Prostate gland (tissue), 2 donors: ENCODE measurements at regions not wholly inside any gene's neighbourhood (a gene's known extent, or its start where the extent isn't known, plus 50 kb on each side); places are given as distances from the start of the nearest gene placed in this dataset.

Source experiments
- CTCF ChIP-seq, 4 experiments: fragments of 200-600 bp in 2 of 4; fragments of 450-650 bp in 2 of 4; sonication (generic) in 2 of 4; IDR thresholded peaks; 1 replicate in 3 of 4; 2 replicates in 1 of 4; pipeline ENCODE4 v1.5.1; 2016 to 2019; ENCODE audit warnings: antibody characterized with exemption in 4 of 4, mild to moderate bottlenecking in 2 of 4, moderate library complexity in 2 of 4
- POLR2AphosphoS5 ChIP-seq: sonication (generic); formaldehyde crosslinking; IDR thresholded peaks from one replicate; pipeline ENCODE4 v1.6.1; 2017; ENCODE audit warnings: antibody characterized with exemption

- TF ChIP-seq CTCF (IDR thresholded peaks at IDR 0.05): no peak
- no peak for TF ChIP-seq POLR2AphosphoS5
These were observed 864.9 kb upstream of the ID2 start for GRCh38 chr2:7816944-7817343.
